ENCODE measurements at regions not wholly inside any gene's neighbourhood (a gene's known extent, or its start where the extent isn't known, plus 50 kb on each side); places are given as distances from the start of the nearest gene placed in this dataset.
A peak's percentile ranks its signal among the peaks of the same experiment; 100 is the strongest.
"Not testable (repeated sequence)": the region's sequence is repeated elsewhere in the genome, so short reads cannot be mapped to it uniquely, and the experiment has no call there.

- WGBS = 74% methylated on average over 2 of the region's 2 CpGs
- not testable (repeated sequence) for DNase-seq (ENCODE audit: extremely low spot score)
- TF ChIP-seq CTCF (IDR thresholded peaks at IDR 0.05) = peak in 1 of 3 experiments; percentile 14
Measured at GRCh38 chr9:85792057-85792456, 50.3 kb upstream of the AGTPBP1 start.

GRCh38 chr9:85802978-85803695 lies 61.4 kb upstream of the AGTPBP1 start:
- 65% methylated on average over 6 of the region's 6 CpGs for WGBS
- not testable (repeated sequence) for DNase-seq (ENCODE audit: extremely low spot score); H3K4me3 ChIP-seq; H3K27me3 ChIP-seq; H3K9me3 ChIP-seq
- intact Hi-C loops (cut with DNase I) = loop anchor here (5.0 kb wide), 1 partner anchor 61 kb away; the partner anchor contains the start of gene AGTPBP1
- Histone ChIP-seq H3K4me1 (peaks cover 10 to 22% (median 20%) of the 10 kb centered on the region in 4 donors), H3K27ac (replicated peaks in 1 of 4) (peak overlapping the region in 1 of 4 donors; percentile 33), H3K36me3 (peaks cover 0 to 12% (median 8%) of the 10 kb centered on the region in 4 donors)

More at GRCh38 chr9:85792057-85792456, 50.3 kb upstream of the AGTPBP1 start:
- H3K27me3 ChIP-seq; H3K4me3 ChIP-seq; H3K9me3 ChIP-seq; H3K4me1 ChIP-seq; H3K27ac ChIP-seq (replicated peaks in 1 of 4); H3K36me3 ChIP-seq; intact Hi-C loops (cut with DNase I): not testable (repeated sequence)

GRCh38 chr9:85804847-85805133 lies 63.0 kb upstream of the AGTPBP1 start:
- H3K9me3 ChIP-seq; H3K27me3 ChIP-seq; DNase-seq (ENCODE audit: extremely low spot score): not testable (repeated sequence)
- intact Hi-C loops (cut with DNase I) = loop anchor here (5.0 kb wide), 1 partner anchor 62 kb away; the partner anchor contains the start of gene AGTPBP1
- peaks cover 10 to 31% (median 24%) of the 10 kb centered on the region in 4 donors for H3K4me1 ChIP-seq
- peaks cover 0 to 24% (median 16%) of the 10 kb centered on the region in 4 donors for H3K36me3 ChIP-seq
- 7% methylated on average over 10 of the region's 16 CpGs for WGBS
- H3K27ac ChIP-seq (replicated peaks in 1 of 4) = peak overlapping the region; percentile 92 to 96 (median 96)
- H3K4me3 ChIP-seq = peak overlapping the region; percentile 77 to 95 (median 82)

GRCh38 chr9:85805134-85806005 lies 63.6 kb upstream of the AGTPBP1 start:
- intact Hi-C loops (cut with DNase I); H3K9me3 ChIP-seq; H3K27me3 ChIP-seq: not testable (repeated sequence)
- WGBS = 0% methylated on average over 33 of the region's 111 CpGs
- Histone ChIP-seq H3K4me3 (peak overlapping the region; percentile 77 to 95 (median 82)), H3K4me1 (peaks cover 10 to 31% (median 24%) of the 10 kb centered on the region in 4 donors), H3K27ac (replicated peaks in 1 of 4) (peak overlapping the region; percentile 92 to 96 (median 96)), H3K36me3 (peaks cover 0 to 24% (median 16%) of the 10 kb centered on the region in 4 donors)
- DNase-seq (ENCODE audit: extremely low spot score) = peak; percentile 96
- peak in 2 of 3 experiments; percentile 4 to 28 for TF ChIP-seq CTCF (IDR thresholded peaks at IDR 0.05)
- peak in 1 of 2 donors; percentile 40 for TF ChIP-seq POLR2AphosphoS5 (IDR thresholded peaks at IDR 0.05)

GRCh38 chr9:85808329-85808728 lies 66.6 kb upstream of the AGTPBP1 start:
- DNase-seq (ENCODE audit: extremely low spot score); H3K9me3 ChIP-seq; H3K4me3 ChIP-seq; H3K27me3 ChIP-seq; intact Hi-C loops (cut with DNase I); H3K27ac ChIP-seq (replicated peaks in 1 of 4): not testable (repeated sequence)
- H3K4me1 ChIP-seq = peaks cover 10 to 32% (median 24%) of the 10 kb centered on the region in 4 donors
- peaks cover 0 to 24% (median 16%) of the 10 kb centered on the region in 4 donors for H3K36me3 ChIP-seq
- 95% methylated on average over 2 of the region's 2 CpGs for WGBS

GRCh38 chr9:85813388-85813787 lies 71.6 kb upstream of the AGTPBP1 start:
- H3K27ac ChIP-seq (replicated peaks in 1 of 4); H3K27me3 ChIP-seq; H3K9me3 ChIP-seq; intact Hi-C loops (cut with DNase I); H3K4me3 ChIP-seq; DNase-seq (ENCODE audit: extremely low spot score): not testable (repeated sequence)
- Histone ChIP-seq H3K36me3 (peaks cover 0 to 11% (median 5%) of the 10 kb centered on the region in 4 donors), H3K4me1 (peaks cover 0 to 20% (median 8%) of the 10 kb centered on the region in 4 donors)
- WGBS = 91% methylated on average over 2 of the region's 2 CpGs

- H3K9me3 ChIP-seq; intact Hi-C loops (cut with DNase I); H3K36me3 ChIP-seq; H3K27ac ChIP-seq (replicated peaks in 1 of 4); H3K4me3 ChIP-seq; DNase-seq (ENCODE audit: extremely low spot score); H3K27me3 ChIP-seq: not testable (repeated sequence)
- peaks cover 0 to 11% (median 6%) of the 10 kb centered on the region in 4 donors for H3K4me1 ChIP-seq
Measured at GRCh38 chr9:85814800-85815199, 73.0 kb upstream of the AGTPBP1 start.
